ENCODE measurements at regions not wholly inside any gene's neighbourhood (a gene's known extent, or its start where the extent isn't known, plus 50 kb on each side); places are given as distances from the start of the nearest gene placed in this dataset.

DNA sequence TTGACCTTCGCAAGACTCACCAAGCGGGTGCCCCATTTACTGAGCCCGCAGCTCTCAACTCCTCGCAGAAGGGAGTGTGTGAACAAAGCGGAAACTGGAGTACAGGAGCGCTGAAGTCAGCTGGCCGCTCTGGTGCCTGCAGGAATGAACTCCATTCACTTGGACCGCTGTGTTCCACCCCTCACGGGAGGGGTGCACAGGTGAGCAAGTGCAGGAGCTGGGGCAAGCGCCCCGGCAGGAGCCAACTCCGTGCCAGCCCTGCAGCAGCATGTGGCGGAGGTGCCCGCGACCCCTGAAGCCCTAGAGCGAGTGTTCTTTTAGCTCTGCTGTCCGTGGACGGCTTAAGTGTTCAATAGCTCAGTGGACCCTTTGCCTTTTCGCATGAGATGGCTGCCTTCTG, 471.6 kb upstream of the ADGRL4 start:
- intact Hi-C loops (cut with DNase I): no loop called here
- DNase-seq: no peak

DNA sequence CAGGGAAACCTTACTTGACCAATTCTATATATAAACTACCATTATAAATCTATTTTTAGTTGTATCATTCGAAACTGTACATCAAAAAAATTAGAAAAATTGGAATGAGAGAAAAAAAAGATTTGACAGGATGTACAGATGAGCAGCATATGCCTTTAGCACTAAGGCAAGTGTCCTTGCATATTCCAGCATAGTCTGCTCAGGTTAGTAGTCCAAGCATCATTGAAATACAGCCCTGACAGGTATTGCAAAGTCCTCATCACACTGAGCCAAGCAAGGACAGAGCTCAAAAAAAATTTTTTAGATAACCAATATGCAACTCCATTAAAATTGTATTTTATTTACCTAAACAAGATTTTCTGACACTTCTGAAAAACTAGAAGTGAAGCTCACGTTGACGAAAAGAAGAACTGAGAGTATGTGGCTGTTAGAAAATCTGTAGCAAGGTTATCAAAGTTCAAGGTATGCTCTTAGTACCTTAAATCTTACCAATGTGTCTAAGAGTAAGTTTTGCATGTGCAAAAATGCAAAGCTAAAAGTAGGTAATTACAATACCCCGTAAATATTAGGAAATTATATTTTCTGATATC, 465.6 kb upstream of the ADGRL4 start:
- intact Hi-C loops (cut with DNase I): no loop called here
- DNase-seq: no peak

DNA sequence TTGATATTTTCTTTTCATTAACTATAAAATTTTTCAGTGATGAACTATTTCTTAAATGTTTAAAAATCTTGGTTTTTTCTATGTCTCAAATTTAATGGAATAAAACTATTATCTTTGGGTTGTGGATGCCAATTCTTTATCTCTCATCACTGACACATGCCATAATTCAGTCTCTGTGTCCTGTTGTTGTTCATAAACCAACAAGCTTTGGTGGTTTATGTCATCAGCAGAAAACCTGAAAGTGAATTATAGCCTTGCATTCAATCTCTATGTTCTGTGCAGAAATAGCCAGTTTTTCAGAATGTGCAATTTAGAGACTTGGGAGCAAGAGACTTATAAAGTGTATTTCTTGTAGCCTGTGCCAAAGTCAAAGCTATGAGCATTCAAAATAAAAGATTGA, 462.6 kb upstream of the ADGRL4 start:
- intact Hi-C loops (cut with DNase I): no loop called here

DNA sequence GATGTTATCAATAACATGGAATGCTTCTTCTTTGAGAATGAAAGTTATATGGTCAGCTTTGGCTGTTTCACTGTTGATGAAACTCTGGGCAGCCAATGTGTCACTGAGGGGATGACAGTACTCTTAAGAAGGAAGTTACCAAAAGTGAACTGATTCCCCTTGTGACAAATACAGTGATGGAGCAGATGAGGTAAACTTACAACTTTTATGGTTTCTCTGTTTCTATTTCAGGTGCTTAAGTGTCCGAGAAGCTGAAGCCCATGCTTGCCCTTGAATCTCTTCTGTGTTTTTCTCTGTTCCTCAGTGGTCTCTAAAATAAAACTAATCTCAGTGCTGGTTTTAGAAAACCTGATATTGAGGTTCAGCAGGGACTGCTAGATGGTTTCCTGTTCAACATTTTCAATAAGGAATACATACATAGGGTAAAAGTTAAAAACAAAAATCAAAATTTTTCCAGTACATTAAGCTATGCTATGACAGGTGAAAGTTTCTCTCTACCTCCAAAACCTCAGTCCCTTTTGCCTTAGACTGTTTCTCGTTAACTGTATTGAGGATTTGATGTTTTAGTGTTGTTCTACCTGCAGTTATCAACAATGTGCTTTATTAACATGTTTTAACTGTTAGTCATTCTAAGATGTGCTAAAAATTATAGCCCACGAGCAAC, 454.4 kb upstream of the ADGRL4 start:
- DNase-seq: no peak
- intact Hi-C loops (cut with DNase I): no loop called here

More for the DNA sequence above, 462.6 kb upstream of the ADGRL4 start:
- no peak for DNase-seq

DNA sequence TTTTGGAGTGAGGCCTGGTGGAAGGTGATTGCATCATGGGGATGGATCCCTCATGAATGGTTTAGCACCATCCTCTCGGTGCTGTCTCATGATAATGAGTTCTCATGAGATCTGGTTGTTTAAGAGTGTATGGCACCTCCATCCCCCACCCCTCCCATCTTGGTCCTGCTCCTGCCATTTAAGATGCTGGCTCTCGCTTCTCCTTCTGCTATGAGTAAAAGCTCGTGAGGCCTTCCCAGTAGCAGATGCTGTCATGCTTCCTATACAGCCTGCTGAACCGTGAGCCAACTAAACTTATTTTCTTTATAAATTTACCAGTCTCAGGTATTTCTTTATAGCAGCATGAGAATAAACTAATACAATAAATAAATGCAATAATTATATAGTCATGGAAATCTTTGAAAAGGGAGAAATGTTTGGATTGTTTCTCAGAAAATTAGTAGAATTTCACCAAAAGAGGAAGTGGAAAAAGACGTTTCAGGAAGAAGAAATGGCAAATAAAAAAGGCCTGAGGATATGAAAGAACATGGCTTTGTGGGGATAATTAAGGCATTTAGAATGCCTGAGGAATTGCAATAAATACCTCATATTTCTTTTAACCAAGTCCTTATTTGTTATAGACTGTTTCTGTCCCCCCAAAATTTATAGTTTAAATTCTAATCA, 451.2 kb upstream of the ADGRL4 start:
- intact Hi-C loops (cut with DNase I): no loop called here
- DNase-seq: no peak

DNA sequence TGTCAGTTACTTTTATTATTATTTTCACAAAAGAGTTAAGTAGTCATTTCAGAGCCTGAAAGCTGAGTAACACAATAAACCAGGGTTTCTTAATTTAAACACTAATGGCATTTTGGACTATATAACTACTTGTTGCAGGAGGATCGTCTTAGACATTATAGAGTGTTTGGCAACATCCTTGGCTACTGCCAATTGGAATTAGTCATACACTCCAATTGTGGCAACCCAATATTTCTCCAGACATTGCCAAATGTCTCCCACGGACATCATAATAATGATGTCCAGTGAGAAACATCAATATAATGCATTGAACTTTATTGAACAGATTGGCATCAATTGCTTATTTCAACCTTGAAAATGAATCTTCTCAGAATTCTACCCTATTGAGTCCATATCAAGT, 441.9 kb upstream of the ADGRL4 start:
- intact Hi-C loops (cut with DNase I): no loop called here
- DNase-seq: no peak

DNA sequence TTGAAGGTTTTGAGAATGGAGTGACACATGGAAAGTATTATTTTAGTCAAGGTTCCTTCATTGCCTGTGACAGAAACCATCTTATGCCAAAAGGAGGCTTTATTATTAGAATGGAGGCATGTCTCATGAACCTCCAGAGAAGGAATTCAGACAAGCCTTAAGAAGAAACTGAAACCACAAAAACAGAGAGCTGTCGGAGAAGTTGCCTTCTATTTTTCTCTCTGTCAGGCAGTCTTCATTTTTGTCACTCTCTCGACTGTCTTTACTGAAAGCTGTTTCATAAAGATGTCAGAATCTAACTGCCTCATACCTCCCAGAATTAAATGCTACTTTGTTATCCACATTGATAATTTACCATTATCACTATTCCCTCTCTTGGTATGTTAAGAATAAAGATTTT, 434.7 kb upstream of the ADGRL4 start:
- intact Hi-C loops (cut with DNase I): no loop called here
- no peak for DNase-seq

DNA sequence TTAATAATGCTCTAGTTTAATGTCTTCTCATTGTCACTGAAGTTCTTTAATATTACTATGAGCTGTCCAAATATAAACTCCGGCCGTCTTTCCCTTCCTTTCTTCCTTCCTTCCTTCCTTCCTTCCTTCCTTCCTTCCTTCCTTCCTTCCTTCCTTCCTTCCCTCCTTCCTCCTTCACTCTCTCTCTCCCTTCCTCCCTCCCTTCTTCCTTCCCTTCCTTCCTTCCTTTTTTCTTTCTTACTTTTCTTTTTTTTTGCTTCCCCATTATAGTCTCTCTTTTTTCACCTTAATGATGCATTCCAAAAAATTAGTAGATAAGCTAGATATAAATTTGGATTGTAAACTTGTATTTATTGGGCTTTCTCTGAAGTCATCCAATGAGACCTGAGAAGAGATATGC, 431.0 kb upstream of the ADGRL4 start:
- no peak for DNase-seq
- intact Hi-C loops (cut with DNase I): no loop called here

DNA sequence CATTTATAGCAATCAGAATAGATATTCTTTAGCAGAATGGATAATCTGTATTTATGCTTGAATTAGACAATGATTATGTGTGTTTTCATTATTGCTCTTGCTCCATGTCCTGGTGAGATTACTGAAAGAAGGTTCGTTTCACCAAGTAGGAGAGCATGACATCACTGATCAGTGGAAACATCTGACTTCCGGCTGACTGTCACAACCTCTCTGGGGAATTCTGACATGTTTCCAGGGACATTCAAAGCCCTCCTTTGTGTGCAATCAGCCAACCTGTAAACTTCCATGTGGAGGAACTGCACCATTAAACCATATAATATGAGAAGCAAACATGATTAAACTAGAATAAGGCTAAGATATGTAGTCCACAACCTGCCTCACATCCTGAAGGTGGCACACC, 424.8 kb upstream of the ADGRL4 start:
- no peak for DNase-seq
- intact Hi-C loops (cut with DNase I): no loop called here

DNA sequence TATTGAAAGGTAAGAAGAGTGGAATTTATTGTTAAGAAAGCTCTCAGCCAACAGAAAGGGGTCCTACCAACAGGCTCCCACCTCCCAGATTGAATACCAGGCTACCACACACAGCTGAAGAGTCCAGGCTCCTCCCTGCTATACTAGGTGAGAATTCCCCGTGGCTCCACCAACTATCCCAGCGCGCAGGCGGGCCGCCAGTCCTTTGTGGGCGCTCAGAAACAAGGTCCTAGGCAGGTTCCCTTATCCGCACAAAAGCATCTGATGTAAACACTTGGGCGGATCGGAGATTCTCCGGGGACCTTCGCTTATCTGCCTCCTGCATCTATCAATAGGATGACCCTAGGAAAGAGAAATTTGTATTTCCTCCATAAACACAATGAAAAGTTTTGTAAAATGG, 423.9 kb upstream of the ADGRL4 start:
- DNase-seq: peak in 2 of 42 donors; percentile 1 to 15
- intact Hi-C loops (cut with DNase I): no loop called here

DNA sequence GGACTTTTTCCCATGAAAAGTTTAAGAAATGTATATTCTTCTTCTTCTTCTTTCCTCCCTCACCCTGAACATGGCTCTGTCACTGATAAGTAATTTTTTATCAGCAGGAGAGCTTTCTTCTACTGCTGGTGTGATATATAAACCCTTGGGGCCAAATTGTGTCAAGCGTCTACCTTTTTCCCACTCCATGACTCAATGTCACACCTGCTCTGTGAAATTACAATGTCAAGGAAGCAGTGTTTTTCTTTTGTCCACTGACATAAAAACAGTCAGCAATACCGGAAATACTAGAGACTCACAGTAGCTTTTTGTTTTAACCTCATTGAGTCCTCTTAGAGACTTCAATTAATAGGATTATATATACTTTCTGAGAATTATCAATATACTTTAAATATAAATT, 416.2 kb upstream of the ADGRL4 start:
- no peak for DNase-seq
- intact Hi-C loops (cut with DNase I): no loop called here

DNA sequence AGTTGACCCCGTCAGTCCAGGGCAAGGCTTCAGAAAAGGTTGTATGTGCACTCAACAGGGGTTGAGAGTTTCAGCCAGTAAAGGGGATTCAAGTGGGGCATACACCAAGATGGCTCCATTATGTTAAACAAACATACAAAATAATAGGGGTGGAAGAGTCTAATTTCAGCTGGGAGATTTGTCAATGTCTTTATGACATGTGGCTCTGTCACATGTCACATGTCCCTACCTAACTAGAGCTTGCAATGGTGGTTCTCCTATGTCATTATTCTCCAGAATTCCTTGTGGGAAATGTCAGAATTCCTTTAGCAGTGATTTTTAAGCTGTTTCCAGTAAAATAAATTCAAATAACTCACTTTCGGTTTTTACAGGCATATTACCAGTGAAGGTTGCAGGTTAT, 392.0 kb upstream of the ADGRL4 start:
- no peak for DNase-seq
- intact Hi-C loops (cut with DNase I): no loop called here

DNA sequence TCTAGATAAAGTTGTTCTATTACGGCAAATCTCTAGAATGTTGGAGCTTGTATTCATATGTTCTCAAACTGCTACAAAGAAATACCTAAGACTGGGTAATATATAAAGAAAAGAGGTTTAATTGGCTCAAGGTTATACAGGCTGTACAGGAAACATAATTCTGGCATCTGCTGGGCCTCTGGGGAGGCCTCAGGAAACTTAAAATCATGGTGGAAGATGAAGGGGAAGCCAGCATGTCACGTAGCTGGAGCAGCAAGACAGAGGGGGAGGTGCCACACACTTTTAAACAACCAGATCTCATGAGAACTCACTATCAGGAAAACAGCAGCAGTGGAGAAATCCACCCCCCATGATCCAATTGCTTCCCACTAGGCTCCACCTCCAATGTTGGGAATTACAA, 390.4 kb upstream of the ADGRL4 start:
- intact Hi-C loops (cut with DNase I): no loop called here
- DNase-seq: no peak

DNA sequence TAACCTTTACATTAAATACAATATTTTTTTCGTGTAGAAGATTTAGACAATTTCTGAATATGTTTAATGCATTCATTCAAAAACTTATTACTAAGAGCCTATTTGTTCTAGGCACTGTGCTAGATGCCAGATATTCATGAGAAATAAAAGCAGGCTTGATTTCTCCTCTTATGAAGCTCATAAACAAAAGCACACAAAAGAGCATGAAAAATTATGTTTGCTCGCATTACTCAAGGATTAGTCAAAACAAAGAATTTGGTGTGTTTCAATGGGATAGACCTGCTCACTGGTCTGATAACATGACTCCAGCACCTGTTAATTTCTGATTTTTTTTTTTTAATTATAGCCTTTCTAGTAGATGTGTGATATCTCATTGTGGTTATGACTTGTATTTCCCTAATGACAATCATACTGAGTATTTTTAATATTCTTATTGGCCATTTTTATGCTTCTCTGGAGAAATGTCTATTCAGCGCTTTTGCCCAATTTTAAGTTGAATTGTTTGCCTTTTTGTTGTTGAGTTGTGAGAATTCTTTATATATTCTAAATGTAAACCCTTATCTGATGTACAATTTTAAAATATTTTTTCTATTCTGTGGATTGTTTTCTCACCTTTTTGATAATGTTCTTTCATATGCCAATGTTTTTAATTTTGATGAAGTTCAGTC, 382.3 kb upstream of the ADGRL4 start:
- DNase-seq: no peak
- intact Hi-C loops (cut with DNase I): no loop called here

DNA sequence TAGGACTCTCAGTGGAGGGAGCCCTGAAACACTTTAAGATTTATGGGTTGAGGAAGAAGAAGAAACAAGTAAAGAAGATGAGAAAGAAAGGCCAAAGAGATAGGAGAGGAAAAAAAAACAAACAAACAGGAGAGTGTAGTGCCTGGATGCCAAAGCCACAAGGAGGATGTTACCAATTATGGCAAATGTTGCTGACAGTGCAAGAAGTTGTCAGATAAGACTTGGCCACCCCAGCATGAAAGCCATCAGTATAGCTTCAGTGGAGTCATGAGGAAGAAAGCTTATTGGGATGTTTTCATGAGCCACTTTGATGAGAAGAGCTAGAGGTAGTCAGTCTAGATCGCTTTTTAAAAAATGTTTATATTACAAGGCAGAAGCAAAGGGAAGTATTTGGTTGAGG, 380.2 kb upstream of the ADGRL4 start:
- intact Hi-C loops (cut with DNase I): no loop called here
- DNase-seq: no peak

DNA sequence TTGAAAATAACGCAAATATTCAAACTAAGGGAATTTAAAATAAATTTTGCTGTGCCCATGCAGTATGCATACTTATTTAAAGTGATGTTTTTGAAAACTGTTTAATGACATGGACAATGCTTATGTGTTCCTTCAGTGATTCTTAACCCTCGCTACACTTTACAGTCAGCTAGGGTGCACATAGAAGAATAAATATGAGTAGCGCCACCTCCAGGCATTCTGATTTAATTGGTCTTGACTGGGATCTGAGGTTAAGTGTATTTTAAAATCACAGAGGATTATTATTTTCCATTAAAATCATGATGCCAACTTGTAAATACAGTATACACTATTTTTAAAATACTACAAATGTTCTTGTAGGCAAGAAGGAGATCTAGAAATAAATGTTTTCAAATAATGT, 373.5 kb upstream of the ADGRL4 start:
- intact Hi-C loops (cut with DNase I): no loop called here
- no peak for DNase-seq

DNA sequence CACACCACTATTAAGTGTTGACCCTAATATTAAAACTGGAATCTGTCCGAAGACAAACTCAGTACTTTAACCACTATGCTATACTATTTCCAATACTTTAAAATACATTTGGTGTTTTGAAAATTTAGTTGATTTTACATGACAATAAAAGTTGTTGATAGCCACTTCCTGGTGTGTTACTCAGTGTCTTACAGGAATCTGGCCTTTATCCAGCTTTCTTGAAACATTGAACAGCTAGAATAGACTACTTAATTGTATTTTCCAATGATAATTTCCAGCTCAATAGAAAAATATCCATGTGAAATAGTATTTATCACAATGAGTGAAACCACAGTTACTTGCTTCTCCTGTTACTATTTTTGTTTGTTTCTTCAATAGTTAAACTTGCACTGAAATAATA, 369.6 kb upstream of the ADGRL4 start:
- no peak for DNase-seq
- intact Hi-C loops (cut with DNase I): no loop called here

DNA sequence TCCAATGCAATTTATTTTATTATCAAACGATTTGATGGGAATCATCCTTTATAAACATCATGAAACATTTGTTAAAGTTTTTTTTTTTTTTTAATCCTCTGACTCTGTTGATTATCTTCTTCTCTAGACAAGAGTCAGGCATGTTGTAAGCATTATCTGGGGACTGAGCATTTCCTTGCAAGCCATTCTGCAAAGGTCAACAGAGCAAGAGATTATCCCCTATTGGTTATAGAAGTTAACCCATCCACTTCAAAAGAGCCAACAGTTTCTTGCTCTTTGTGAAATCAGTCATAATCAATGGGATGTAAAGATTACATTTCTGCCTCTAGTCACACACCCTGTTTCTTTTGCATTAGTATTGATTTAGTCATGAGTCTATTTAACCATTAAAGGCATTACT, 368.8 kb upstream of the ADGRL4 start:
- no peak for DNase-seq
- intact Hi-C loops (cut with DNase I): no loop called here

DNA sequence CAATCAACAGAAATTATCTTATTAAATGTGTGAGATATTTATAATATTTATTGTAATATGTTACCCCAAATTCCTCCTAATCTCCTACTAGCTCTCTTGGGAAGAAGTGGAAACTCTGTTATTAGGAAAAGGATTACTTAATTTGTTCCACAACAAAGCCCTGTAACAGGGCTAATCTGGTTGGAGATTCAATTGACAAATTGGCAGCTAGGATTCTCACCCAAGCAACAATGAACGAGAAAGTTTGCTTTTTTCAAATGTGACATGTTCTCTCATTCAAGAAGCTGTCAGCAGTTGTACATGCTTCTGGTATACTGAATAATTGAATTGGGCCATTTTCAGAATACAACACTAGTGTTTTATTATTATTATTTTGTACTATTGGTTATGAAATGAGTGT, 367.9 kb upstream of the ADGRL4 start:
- no peak for DNase-seq
- intact Hi-C loops (cut with DNase I): no loop called here

DNA sequence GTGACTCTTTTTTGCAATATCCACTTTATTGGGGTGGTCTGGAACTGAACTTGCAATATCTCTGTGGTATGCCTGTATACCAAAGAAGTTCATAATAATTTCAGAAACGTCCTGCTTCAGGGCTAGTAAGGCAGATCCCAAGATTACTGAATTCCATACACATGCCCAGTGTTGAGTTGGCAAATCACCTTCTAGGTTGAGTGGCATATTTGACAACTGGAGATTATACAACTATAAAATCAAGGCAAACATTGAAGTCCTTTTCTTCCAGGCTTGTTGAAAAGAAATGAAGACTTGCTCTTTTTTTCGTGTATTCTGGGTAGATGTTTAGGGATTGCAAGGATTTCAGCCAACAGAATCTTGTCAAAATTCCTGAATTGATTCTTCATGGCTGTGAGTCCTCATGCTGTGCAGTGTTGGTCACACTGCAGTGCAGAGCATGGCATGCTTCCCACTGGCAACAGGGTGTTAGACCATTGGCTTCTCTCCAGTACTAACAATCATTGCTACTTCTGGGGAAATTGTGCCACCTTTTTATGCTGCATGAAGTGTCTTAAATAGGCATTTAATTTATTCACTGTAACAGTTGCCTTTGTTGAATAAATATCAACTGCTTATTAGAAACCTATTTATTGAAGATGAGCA, 367.1 kb upstream of the ADGRL4 start:
- intact Hi-C loops (cut with DNase I): no loop called here
- DNase-seq: peak in 5 of 42 donors; percentile 2 to 9 (median 2)
